ENCODE measurements at regions not wholly inside any gene's neighbourhood (a gene's known extent, or its start where the extent isn't known, plus 50 kb on each side); places are given as distances from the start of the nearest gene placed in this dataset.

DNA sequence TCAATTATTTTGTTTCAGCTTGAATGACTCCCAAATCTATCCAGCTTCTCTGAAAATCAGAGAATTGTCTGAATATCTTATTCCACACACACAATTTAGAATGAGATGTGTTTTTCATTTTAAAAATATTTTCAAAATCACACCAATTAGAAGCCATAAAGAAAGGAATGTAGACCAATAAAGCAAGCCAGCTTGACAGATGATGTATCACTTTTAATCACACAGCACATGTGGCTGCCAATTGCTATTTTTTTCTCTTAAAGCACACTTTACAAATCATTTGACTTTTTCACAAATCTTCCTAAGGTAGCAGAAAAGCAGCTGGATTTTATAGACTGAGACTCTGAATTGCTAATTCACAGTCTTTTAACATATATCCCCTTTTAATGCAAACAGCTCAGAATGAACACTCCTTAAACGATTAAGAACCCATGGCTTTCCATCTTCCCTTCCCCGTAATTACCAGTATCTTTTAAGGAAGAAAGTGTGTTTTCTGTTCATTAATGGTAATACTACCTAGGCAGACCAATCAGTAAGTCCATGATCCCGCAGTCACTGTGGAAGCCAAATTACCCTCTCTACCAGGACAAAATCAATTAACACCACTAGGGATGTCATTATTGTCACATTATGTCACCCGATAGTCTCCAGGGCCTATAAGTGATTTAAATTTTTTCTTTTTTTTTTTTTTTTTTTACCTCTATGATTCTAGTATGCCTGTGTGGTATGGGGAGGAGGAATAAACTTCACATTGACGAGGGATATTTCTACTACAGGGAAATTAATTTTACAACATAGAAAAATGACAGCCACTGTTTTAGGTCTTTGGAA lies 250.0 kb upstream of the VEPH1 start:
- TF ChIP-seq, protein P1, sequence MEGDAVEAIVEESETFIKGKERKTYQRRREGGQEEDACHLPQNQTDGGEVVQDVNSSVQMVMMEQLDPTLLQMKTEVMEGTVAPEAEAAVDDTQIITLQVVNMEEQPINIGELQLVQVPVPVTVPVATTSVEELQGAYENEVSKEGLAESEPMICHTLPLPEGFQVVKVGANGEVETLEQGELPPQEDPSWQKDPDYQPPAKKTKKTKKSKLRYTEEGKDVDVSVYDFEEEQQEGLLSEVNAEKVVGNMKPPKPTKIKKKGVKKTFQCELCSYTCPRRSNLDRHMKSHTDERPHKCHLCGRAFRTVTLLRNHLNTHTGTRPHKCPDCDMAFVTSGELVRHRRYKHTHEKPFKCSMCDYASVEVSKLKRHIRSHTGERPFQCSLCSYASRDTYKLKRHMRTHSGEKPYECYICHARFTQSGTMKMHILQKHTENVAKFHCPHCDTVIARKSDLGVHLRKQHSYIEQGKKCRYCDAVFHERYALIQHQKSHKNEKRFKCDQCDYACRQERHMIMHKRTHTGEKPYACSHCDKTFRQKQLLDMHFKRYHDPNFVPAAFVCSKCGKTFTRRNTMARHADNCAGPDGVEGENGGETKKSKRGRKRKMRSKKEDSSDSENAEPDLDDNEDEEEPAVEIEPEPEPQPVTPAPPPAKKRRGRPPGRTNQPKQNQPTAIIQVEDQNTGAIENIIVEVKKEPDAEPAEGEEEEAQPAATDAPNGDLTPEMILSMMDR (IDR thresholded peaks at IDR 0.05): no peak
- 71 to 76% methylated on average over 5 of the region's 5 CpGs for WGBS, 2 donors
- intact Hi-C loops (cut with DNase I): no loop called here
- Histone ChIP-seq H3K27ac (no peak overlapping the region), H3K9me3 (peaks cover 0 to 5% (median 0%) of the 10 kb centered on the region in 11 donors), H3K36me3 (no peaks in the 10 kb centered on the region), H3K4me3 (no peak overlapping the region), H3K4me1 (no peaks in the 10 kb centered on the region), H3K27me3 (no peaks in the 10 kb centered on the region)
- no peak for ATAC-seq
- DNase-seq: no peak

DNA sequence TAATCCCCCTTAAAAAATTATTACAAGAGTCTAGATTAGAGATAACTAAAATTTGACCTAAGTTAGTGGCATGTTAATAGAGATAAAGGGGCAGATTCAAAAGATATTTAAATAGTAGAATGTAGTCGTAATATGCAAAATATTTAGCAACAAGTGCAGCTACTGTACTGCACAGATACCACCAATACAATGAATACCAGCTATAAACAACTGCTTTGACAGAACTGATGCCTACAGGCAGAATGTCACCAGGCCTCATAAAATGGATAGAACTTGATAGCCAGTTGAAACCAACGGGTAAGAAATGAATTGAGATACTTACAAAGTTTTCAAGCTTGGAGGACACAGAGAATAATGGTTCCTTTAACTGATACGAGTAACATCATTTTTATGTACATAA lies 249.3 kb upstream of the VEPH1 start:
- H3K4me1 ChIP-seq: no peaks in the 10 kb centered on the region
- H3K9me3 ChIP-seq: peaks cover 0 to 5% (median 0%) of the 10 kb centered on the region in 11 donors
- intact Hi-C loops (cut with DNase I): no loop called here
- 54 to 74% methylated on average over 3 of the region's 3 CpGs for WGBS, 2 donors
- no peak for DNase-seq
- no peak overlapping the region for H3K27ac ChIP-seq
- H3K36me3 ChIP-seq: no peaks in the 10 kb centered on the region
- H3K4me3 ChIP-seq: no peak overlapping the region
- H3K27me3 ChIP-seq: no peaks in the 10 kb centered on the region
- TF ChIP-seq, protein P1 (IDR thresholded peaks at IDR 0.05): no peak
- ATAC-seq: no peak

DNA sequence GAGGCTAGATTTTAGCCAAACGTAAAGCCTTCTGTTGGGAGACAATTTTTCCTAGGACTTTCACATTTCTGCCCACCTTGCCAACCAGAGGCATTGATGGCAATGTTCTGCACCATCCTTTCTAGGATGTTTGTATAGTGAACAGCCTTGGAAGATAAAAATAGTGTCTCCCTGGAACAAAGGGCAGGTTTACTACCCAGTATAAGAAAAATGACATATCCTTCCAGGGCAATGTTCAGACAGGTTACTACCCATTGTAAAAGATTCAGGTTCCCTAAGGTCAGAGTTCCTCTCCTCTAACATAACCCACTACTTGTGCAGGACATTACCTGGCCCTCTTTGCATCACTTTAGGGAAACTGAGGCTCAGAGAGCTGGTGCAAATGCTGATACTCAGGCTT lies 248.2 kb upstream of the VEPH1 start:
- Histone ChIP-seq H3K27me3 (no peaks in the 10 kb centered on the region), H3K4me1 (no peaks in the 10 kb centered on the region), H3K36me3 (no peaks in the 10 kb centered on the region), H3K4me3 (no peak overlapping the region), H3K9me3 (peaks cover 0 to 5% (median 0%) of the 10 kb centered on the region in 11 donors), H3K27ac (no peak overlapping the region)
- WGBS, 2 donors: 62 to 72% methylated on average over 1 of the region's 1 CpG
- DNase-seq (no peak), ATAC-seq (no peak)
- TF ChIP-seq, protein P1 (IDR thresholded peaks at IDR 0.05): no peak
- intact Hi-C loops (cut with DNase I): no loop called here

DNA sequence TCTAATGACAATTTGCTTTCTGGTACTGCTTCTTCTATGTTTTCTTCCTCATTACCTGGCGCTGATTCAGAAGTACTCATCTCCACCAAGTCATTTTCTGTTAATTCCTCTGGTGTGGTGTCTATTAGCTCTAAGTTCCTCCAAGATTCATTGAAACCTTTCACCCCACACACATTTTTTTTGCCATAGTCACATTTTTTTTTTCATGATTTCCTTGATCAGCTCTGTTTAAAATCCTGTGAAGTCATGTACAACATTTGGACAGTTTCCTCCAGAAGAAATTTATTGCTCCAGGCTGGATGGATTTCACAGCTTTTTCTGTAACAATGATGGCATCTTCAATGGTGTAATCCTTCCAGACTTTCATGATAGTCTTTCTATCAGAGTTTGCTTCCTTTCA lies 243.2 kb upstream of the VEPH1 start:
- ATAC-seq: no peak
- WGBS, 2 donors: 77 to 88% methylated on average over 1 of the region's 1 CpG
- intact Hi-C loops (cut with DNase I): no loop called here

More for the DNA sequence above, 243.2 kb upstream of the VEPH1 start:
- peaks cover 0 to 36% (median 14%) of the 10 kb centered on the region in 11 donors for H3K9me3 ChIP-seq
- no peaks in the 10 kb centered on the region for H3K36me3 ChIP-seq
- no peak for DNase-seq
- TF ChIP-seq, protein P1 (IDR thresholded peaks at IDR 0.05): no peak
- H3K27me3 ChIP-seq: no peaks in the 10 kb centered on the region
- H3K4me1 ChIP-seq: no peaks in the 10 kb centered on the region
- no peak overlapping the region for H3K27ac ChIP-seq
- no peak overlapping the region for H3K4me3 ChIP-seq

Data from heart right ventricle (tissue), 16 donors.